Fibroblast of skin of right biceps (primary cell): ENCODE measurements at regions not wholly inside any gene's neighbourhood (a gene's known extent, or its start where the extent isn't known, plus 50 kb on each side); places are given as distances from the start of the nearest gene placed in this dataset.
A peak's percentile ranks its signal among the peaks of the same experiment; 100 is the strongest.

Experiments used
- DNase-seq: peaks from one replicate; pipeline ENCODE4 v3.0.0-alpha.2; 2013

- DNase-seq, result no peak
These were observed 608.3 kb upstream of the ZP4 start for GRCh38 chr1:238499021-238499420.

GRCh38 chr1:238492271-238492670, 601.5 kb upstream of the ZP4 start:
- DNase-seq, result no peak

- DNase-seq, result no peak
These were observed 600.5 kb upstream of the ZP4 start for GRCh38 chr1:238491265-238491664.

- peak; percentile 18 for DNase-seq
These were observed 598.3 kb upstream of the ZP4 start for GRCh38 chr1:238489006-238489405.

GRCh38 chr1:238488401-238488800, 597.7 kb upstream of the ZP4 start:
- DNase-seq, result peak; percentile 12

GRCh38 chr1:238487931-238488330, 597.2 kb upstream of the ZP4 start:
- DNase-seq, result peak; percentile 76

- DNase-seq, result no peak
These were observed 595.1 kb upstream of the ZP4 start for GRCh38 chr1:238485912-238486209.

- DNase-seq, result peak; percentile 60
These were observed 594.6 kb upstream of the ZP4 start for GRCh38 chr1:238485057-238485911.

- peak; percentile 41 for DNase-seq
These were observed 593.4 kb upstream of the ZP4 start for GRCh38 chr1:238484121-238484520.

GRCh38 chr1:238476841-238477240, 586.1 kb upstream of the ZP4 start:
- peak; percentile 10 for DNase-seq

GRCh38 chr1:238475712-238476111, 585.0 kb upstream of the ZP4 start:
- no peak for DNase-seq

- no peak for DNase-seq
These were observed 583.5 kb upstream of the ZP4 start for GRCh38 chr1:238474263-238474662.

GRCh38 chr1:238469146-238469631, 578.5 kb upstream of the ZP4 start:
- peak; percentile 44 for DNase-seq

GRCh38 chr1:238468068-238468467, 577.3 kb upstream of the ZP4 start:
- DNase-seq, result no peak

GRCh38 chr1:238466459-238466858, 575.7 kb upstream of the ZP4 start:
- peak; percentile 49 for DNase-seq

GRCh38 chr1:238465449-238465848, 574.7 kb upstream of the ZP4 start:
- DNase-seq, result peak; percentile 77

- no peak for DNase-seq
These were observed 568.2 kb upstream of the ZP4 start for GRCh38 chr1:238458899-238459298.

GRCh38 chr1:238457610-238458009, 566.9 kb upstream of the ZP4 start:
- DNase-seq, result peak; percentile 9

GRCh38 chr1:238451781-238452310, 561.1 kb upstream of the ZP4 start:
- DNase-seq, result no peak

GRCh38 chr1:238450976-238451375, 560.3 kb upstream of the ZP4 start:
- DNase-seq, result peak; percentile 58

- no peak for DNase-seq
These were observed 553.0 kb upstream of the ZP4 start for GRCh38 chr1:238443687-238444086.

- no peak for DNase-seq
These were observed 548.8 kb upstream of the ZP4 start for GRCh38 chr1:238439511-238439910.

- no peak for DNase-seq
These were observed 547.9 kb upstream of the ZP4 start for GRCh38 chr1:238438311-238439270.
